Transverse colon (tissue), 4 donors: ENCODE measurements at regions not wholly inside any gene's neighbourhood (a gene's known extent, or its start where the extent isn't known, plus 50 kb on each side); places are given as distances from the start of the nearest gene placed in this dataset.

ENCODE experiments used
- DNase-seq: peaks from one replicate; pipeline ENCODE4 v3.0.0-alpha.2; 2019
- H3K27ac ChIP-seq, 4 donors: fragments of 200-600 bp; sonication (generic); 2 replicates each; pipeline ENCODE4 v1.5.1; 2016 to 2018; ENCODE audit warnings: inconsistent platforms in 4 of 4
- H3K27me3 ChIP-seq: fragments of 200-600 bp; sonication (generic); 2 replicates; pipeline ENCODE4 v1.5.1; 2017; ENCODE audit warnings: inconsistent platforms
- H3K36me3 ChIP-seq, 4 donors: fragments of 200-600 bp; sonication (generic); 2 replicates each; pipeline ENCODE4 v1.5.1; 2017 to 2019; ENCODE audit warnings: inconsistent platforms in 4 of 4
- H3K4me1 ChIP-seq, 4 donors: fragments of 200-600 bp; sonication (generic); 2 replicates each; pipeline ENCODE4 v1.5.1; 2017 to 2020; ENCODE audit warnings: inconsistent platforms in 4 of 4
- H3K4me3 ChIP-seq, 4 donors: fragments of 200-600 bp; sonication (generic); 1 replicate in 1 of 4; 2 replicates in 3 of 4; pipeline versions ENCODE4 v1.5.1 to v1.6.1; 2017 to 2019; ENCODE audit warnings: inconsistent platforms in 4 of 4
- H3K9me3 ChIP-seq, 2 donors: fragments of 200-600 bp; sonication (generic); 2 replicates each; pipeline ENCODE4 v1.5.1; 2017 to 2019; ENCODE audit warnings: inconsistent platforms in 2 of 2
- EP300 ChIP-seq: sonication (generic); formaldehyde crosslinking; IDR thresholded peaks from one replicate; pipeline ENCODE4 v1.6.1; 2017; ENCODE audit warnings: antibody characterized with exemption, low read depth
- POLR2A ChIP-seq: fragments of 450-650 bp; IDR thresholded peaks from one replicate; pipeline ENCODE4 v1.6.1; 2016; ENCODE audit warnings: antibody characterized with exemption, mild to moderate bottlenecking, moderate library complexity
- POLR2AphosphoS5 ChIP-seq, 3 donors: sonication (generic); formaldehyde crosslinking; IDR thresholded peaks; one replicate each; pipeline ENCODE4 v1.6.1; 2016; ENCODE audit warnings: antibody characterized with exemption in 3 of 3
- WGBS, 2 donors: methylation state at CpG; one replicate each; pipeline ENCODE4 v1.1.5; 2018; ENCODE audit warnings: low coverage in 1 of 2; 5-methylcytosine and 5-hydroxymethylcytosine counted together
- in situ Hi-C, 4 donors: fragments of 200-750 bp; cut with MboI; loops; one replicate each; pipeline versions ENCODE4 v1.15.0 to v1.15.1; 2017; ENCODE audit warnings: low sequenced_read_pairs in 3 of 4, low pct_ligation_motif_present in 1 of 4, low pct_unique_long_range_greater_than_20kb in 1 of 4
- intact Hi-C: fragments of 100-400 bp; cut with DNase I; formaldehyde crosslinking; loops from one replicate; pipeline ENCODE4 v1.15.1; 2023; ENCODE audit warnings: low total_unique reads
- TF ChIP-seq, protein P1 (sequence below), 5 experiments: fragments of 200-600 bp in 3 of 5; fragments of 450-650 bp in 2 of 5; sonication (generic) in 3 of 5; IDR thresholded peaks; 1 replicate in 2 of 5; 2 replicates in 3 of 5; pipeline ENCODE4 v1.5.1; 2016 to 2017; ENCODE audit warnings: antibody characterized with exemption in 5 of 5, inconsistent platforms in 3 of 5, mild to moderate bottlenecking in 2 of 5, moderate library complexity in 1 of 5

DNA sequence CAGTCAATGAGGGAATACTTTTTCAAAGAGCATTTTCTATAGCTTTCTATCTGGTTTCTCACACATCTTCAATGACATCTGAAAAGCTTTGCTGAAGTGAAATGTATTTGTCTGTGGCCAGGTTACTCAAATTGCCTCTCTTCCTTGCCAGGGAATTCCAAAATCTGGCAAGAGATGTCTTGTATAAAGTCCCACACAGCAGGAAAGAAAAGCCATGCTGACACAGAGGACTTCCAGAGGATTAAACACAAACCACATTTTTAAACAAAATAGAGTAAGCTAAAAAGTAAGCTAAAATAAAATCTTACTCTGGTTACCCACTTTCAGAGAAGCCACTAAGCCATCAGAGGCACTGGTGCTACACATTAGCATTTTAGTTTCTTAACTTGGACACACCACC is 93.1 kb upstream of the BCAR3 start:
- no peak overlapping the region for H3K4me3 ChIP-seq
- no peaks in the 10 kb centered on the region for H3K9me3 ChIP-seq
- H3K27me3 ChIP-seq = no peaks in the 10 kb centered on the region
- peaks cover 0 to under 1% (median 0%) of the 10 kb centered on the region in 4 donors for H3K4me1 ChIP-seq
- TF ChIP-seq POLR2A (no peak), EP300 (no peak), POLR2AphosphoS5 (IDR thresholded peaks at IDR 0.05) (no peak)
- TF ChIP-seq, protein P1, sequence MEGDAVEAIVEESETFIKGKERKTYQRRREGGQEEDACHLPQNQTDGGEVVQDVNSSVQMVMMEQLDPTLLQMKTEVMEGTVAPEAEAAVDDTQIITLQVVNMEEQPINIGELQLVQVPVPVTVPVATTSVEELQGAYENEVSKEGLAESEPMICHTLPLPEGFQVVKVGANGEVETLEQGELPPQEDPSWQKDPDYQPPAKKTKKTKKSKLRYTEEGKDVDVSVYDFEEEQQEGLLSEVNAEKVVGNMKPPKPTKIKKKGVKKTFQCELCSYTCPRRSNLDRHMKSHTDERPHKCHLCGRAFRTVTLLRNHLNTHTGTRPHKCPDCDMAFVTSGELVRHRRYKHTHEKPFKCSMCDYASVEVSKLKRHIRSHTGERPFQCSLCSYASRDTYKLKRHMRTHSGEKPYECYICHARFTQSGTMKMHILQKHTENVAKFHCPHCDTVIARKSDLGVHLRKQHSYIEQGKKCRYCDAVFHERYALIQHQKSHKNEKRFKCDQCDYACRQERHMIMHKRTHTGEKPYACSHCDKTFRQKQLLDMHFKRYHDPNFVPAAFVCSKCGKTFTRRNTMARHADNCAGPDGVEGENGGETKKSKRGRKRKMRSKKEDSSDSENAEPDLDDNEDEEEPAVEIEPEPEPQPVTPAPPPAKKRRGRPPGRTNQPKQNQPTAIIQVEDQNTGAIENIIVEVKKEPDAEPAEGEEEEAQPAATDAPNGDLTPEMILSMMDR (IDR thresholded peaks at IDR 0.05) = no peak
- no peak overlapping the region for H3K27ac ChIP-seq
- no peaks in the 10 kb centered on the region for H3K36me3 ChIP-seq
- intact Hi-C loops (no loop called here), in situ Hi-C loops (no loop called here)
- no peak for DNase-seq

GRCh38 chr1:93773049-93773838 is 91.6 kb upstream of the BCAR3 start:
- DNase-seq = no peak
- Histone ChIP-seq H3K4me1 (peaks cover 0 to 13% (median 3%) of the 10 kb centered on the region in 4 donors), H3K36me3 (no peaks in the 10 kb centered on the region), H3K27ac (no peak overlapping the region), H3K9me3 (no peaks in the 10 kb centered on the region), H3K4me3 (no peak overlapping the region), H3K27me3 (no peaks in the 10 kb centered on the region)
- in situ Hi-C loops (no loop called here), intact Hi-C loops (no loop called here)
- WGBS, 2 donors = 89 to 100% methylated on average over 2 of the region's 2 CpGs
- TF ChIP-seq POLR2A = no peak
- no peak for TF ChIP-seq POLR2AphosphoS5 (IDR thresholded peaks at IDR 0.05)
- no peak for TF ChIP-seq EP300
- TF ChIP-seq, protein P1 (IDR thresholded peaks at IDR 0.05) = no peak

GRCh38 chr1:93771843-93772242 is 90.2 kb upstream of the BCAR3 start:
- H3K4me3 ChIP-seq = no peak overlapping the region
- no peaks in the 10 kb centered on the region for H3K36me3 ChIP-seq
- H3K4me1 ChIP-seq = peaks cover 0 to 13% (median 3%) of the 10 kb centered on the region in 4 donors
- intact Hi-C loops = no loop called here
- no peaks in the 10 kb centered on the region for H3K9me3 ChIP-seq
- in situ Hi-C loops = no loop called here
- no peak for DNase-seq
- H3K27ac ChIP-seq = no peak overlapping the region
- H3K27me3 ChIP-seq = no peaks in the 10 kb centered on the region
- TF ChIP-seq POLR2AphosphoS5 (IDR thresholded peaks at IDR 0.05) = no peak
- no peak for TF ChIP-seq POLR2A
- no peak for TF ChIP-seq EP300
- TF ChIP-seq, protein P1 (IDR thresholded peaks at IDR 0.05) = no peak
- WGBS, 2 donors = 50 to 66% methylated on average over 2 of the region's 2 CpGs

- no peak overlapping the region for H3K27ac ChIP-seq
- 83 to 85% methylated on average over 2 of the region's 2 CpGs for WGBS, 2 donors
- DNase-seq = no peak
- H3K27me3 ChIP-seq = no peaks in the 10 kb centered on the region
- H3K4me3 ChIP-seq = no peak overlapping the region
- no peaks in the 10 kb centered on the region for H3K36me3 ChIP-seq
- intact Hi-C loops = no loop called here
- no peaks in the 10 kb centered on the region for H3K9me3 ChIP-seq
- no peak for TF ChIP-seq POLR2AphosphoS5 (IDR thresholded peaks at IDR 0.05)
- TF ChIP-seq EP300 = no peak
- no peak for TF ChIP-seq POLR2A
- TF ChIP-seq, protein P1 (IDR thresholded peaks at IDR 0.05) = no peak
- peaks cover 0 to 13% (median 3%) of the 10 kb centered on the region in 4 donors for H3K4me1 ChIP-seq
- in situ Hi-C loops = no loop called here
These were observed 89.0 kb upstream of the BCAR3 start for GRCh38 chr1:93770640-93771039.
